ENCODE measurements at regions not wholly inside any gene's neighbourhood (a gene's known extent, or its start where the extent isn't known, plus 50 kb on each side); places are given as distances from the start of the nearest gene placed in this dataset.

DNA sequence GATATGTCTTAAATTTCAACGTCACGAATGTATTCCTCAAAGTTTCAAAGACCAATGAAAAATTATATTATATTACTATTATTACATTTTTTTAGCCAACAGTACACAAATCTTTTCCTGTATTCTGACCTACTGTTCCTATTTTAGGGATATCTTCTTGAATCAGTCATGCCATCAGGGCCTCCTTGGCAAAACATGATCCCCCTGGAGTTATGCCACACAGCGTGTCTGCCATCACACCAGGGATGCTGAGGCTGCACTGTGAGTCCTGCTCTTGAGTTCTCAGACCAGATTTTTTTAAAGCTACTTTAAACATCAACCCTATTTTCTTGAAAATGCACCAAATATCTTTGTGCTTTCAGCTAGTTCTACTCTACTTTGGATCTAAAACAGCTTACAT lies 425.9 kb upstream of the ZNF385D start:
- Histone ChIP-seq H3K4me1 (ENCODE audit: insufficient read depth, low read length, poor library complexity, severe bottlenecking) (no peaks in the 10 kb centered on the region), H3K27ac (ENCODE audit: low read depth, low read length, poor library complexity, severe bottlenecking) (no peak overlapping the region), H3K9me3 (ENCODE audit: low read depth, low read length, poor library complexity, severe bottlenecking) (peaks cover 7% of the 10 kb centered on the region), H3K4me3 (ENCODE audit: low read depth, low read length, poor library complexity, severe bottlenecking) (no peak overlapping the region), H3K36me3 (ENCODE audit: insufficient read depth, low read length, poor library complexity, severe bottlenecking) (no peaks in the 10 kb centered on the region), H3K27me3 (replicated peaks; ENCODE audit: insufficient read depth, low read depth, low read length, poor library complexity) (no peaks in the 10 kb centered on the region)
- BruUV-seq (replicated peaks) = no TSS peak
- intact Hi-C loops (cut with micrococcal nuclease; ENCODE audit: unreplicated experiment) = no loop called here
- DNase-seq (ENCODE audit: low spot score) = no peak
- ChIA-PET CTCF (no interaction called here), POLR2A (ENCODE audit: low non-redundant PET) (no interaction called here)
- TF ChIP-seq, protein P1, sequence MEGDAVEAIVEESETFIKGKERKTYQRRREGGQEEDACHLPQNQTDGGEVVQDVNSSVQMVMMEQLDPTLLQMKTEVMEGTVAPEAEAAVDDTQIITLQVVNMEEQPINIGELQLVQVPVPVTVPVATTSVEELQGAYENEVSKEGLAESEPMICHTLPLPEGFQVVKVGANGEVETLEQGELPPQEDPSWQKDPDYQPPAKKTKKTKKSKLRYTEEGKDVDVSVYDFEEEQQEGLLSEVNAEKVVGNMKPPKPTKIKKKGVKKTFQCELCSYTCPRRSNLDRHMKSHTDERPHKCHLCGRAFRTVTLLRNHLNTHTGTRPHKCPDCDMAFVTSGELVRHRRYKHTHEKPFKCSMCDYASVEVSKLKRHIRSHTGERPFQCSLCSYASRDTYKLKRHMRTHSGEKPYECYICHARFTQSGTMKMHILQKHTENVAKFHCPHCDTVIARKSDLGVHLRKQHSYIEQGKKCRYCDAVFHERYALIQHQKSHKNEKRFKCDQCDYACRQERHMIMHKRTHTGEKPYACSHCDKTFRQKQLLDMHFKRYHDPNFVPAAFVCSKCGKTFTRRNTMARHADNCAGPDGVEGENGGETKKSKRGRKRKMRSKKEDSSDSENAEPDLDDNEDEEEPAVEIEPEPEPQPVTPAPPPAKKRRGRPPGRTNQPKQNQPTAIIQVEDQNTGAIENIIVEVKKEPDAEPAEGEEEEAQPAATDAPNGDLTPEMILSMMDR (conservative IDR thresholded peaks at IDR 0.05; ENCODE audit: low read depth, low read length) = no peak
- no peak for TF ChIP-seq EZH2 (IDR thresholded peaks at IDR 0.05; ENCODE audit: borderline replicate concordance, low read depth, low read length, poor library complexity, severe bottlenecking)

DNA sequence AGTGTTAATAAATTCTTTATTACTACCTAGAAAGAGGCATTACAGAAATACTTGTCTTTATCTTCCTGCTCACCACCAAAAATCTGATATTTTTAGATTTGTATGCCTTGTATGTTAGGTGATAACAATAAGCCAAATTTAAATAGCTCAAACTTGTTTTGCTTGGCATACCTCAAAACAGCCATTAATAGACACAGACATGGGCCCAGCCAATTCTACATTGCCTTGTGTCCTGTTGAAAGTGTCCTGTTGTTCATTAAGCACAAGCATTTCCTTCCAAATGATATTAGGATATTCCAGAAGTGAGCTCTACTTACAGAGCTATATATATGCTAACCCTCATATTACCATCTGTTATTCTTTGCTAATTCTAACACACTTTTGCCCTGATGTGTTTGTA lies 438.6 kb upstream of the ZNF385D start:
- no peak overlapping the region for H3K4me3 ChIP-seq (ENCODE audit: low read depth, low read length, poor library complexity, severe bottlenecking)
- intact Hi-C loops (cut with micrococcal nuclease; ENCODE audit: unreplicated experiment) = no loop called here
- H3K27ac ChIP-seq (ENCODE audit: low read depth, low read length, poor library complexity, severe bottlenecking) = no peak overlapping the region
- no peaks in the 10 kb centered on the region for H3K36me3 ChIP-seq (ENCODE audit: insufficient read depth, low read length, poor library complexity, severe bottlenecking)
- H3K4me1 ChIP-seq (ENCODE audit: insufficient read depth, low read length, poor library complexity, severe bottlenecking) = no peaks in the 10 kb centered on the region
- ChIA-PET CTCF (no interaction called here), POLR2A (ENCODE audit: low non-redundant PET) (no interaction called here)
- no peaks in the 10 kb centered on the region for H3K27me3 ChIP-seq (replicated peaks; ENCODE audit: insufficient read depth, low read depth, low read length, poor library complexity)
- BruUV-seq (replicated peaks) = no TSS peak
- TF ChIP-seq, protein P1 (conservative IDR thresholded peaks at IDR 0.05; ENCODE audit: low read depth, low read length) = no peak
- TF ChIP-seq EZH2 (IDR thresholded peaks at IDR 0.05; ENCODE audit: borderline replicate concordance, low read depth, low read length, poor library complexity, severe bottlenecking) = no peak
- peaks cover 4% of the 10 kb centered on the region for H3K9me3 ChIP-seq (ENCODE audit: low read depth, low read length, poor library complexity, severe bottlenecking)
- no peak for DNase-seq (ENCODE audit: low spot score)

DNA sequence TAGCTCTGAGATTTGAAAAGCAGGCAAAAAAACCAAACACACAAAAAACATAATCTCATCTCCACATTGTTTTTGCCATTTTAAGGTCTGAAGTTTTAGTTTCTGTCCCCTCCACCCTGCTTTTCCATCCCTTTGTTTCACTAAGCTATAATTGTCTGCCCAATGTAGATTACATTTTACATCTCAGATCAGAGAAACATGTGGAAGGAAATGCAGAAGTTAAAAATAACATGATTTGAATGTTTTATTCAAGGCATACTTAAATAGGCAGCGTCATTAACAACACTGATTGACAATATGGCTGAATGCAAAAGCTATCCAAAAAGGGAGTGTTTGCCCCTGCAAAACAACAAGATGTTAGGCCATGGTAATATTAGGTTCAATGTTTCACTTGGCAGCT lies 448.1 kb upstream of the ZNF385D start:
- DNase-seq (ENCODE audit: low spot score) = no peak
- Histone ChIP-seq H3K27me3 (replicated peaks; ENCODE audit: insufficient read depth, low read depth, low read length, poor library complexity) (no peaks in the 10 kb centered on the region), H3K9me3 (ENCODE audit: low read depth, low read length, poor library complexity, severe bottlenecking) (peaks cover 5% of the 10 kb centered on the region), H3K4me1 (ENCODE audit: insufficient read depth, low read length, poor library complexity, severe bottlenecking) (no peaks in the 10 kb centered on the region), H3K27ac (ENCODE audit: low read depth, low read length, poor library complexity, severe bottlenecking) (no peak overlapping the region), H3K36me3 (ENCODE audit: insufficient read depth, low read length, poor library complexity, severe bottlenecking) (no peaks in the 10 kb centered on the region), H3K4me3 (ENCODE audit: low read depth, low read length, poor library complexity, severe bottlenecking) (no peak overlapping the region)
- CTCF ChIA-PET = no interaction called here
- POLR2A ChIA-PET (ENCODE audit: low non-redundant PET) = no interaction called here
- intact Hi-C loops (cut with micrococcal nuclease; ENCODE audit: unreplicated experiment) = no loop called here
- no TSS peak for BruUV-seq (replicated peaks)
- TF ChIP-seq, protein P1 (conservative IDR thresholded peaks at IDR 0.05; ENCODE audit: low read depth, low read length) = no peak
- no peak for TF ChIP-seq EZH2 (IDR thresholded peaks at IDR 0.05; ENCODE audit: borderline replicate concordance, low read depth, low read length, poor library complexity, severe bottlenecking)
